ENCODE measurements at regions not wholly inside any gene's neighbourhood (a gene's known extent, or its start where the extent isn't known, plus 50 kb on each side); places are given as distances from the start of the nearest gene placed in this dataset.
"Not testable (repeated sequence)": the region's sequence is repeated elsewhere in the genome, so short reads cannot be mapped to it uniquely, and the experiment has no call there.

DNA sequence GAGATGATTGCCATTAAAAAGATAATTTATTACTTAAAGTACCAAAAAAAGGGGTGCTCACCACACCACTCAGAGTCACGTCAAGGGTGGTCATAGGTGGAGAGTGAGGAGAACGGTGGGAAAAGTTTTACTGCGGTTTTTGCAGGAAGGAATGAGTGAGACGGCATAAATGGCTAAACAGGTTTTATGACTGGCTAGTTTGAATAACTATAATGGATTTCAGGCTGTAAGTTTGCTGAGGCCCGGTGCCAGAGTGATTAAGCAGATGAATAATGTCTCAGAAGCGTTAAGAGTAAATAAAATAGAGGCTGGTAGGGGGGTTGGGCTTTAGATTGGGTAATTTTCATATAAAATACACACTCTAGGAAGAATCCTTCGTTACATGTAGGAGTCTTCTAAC, 1337.8 kb downstream of the AMY1C start:
- in situ Hi-C loops (cut with HindIII; ENCODE audit: low sequenced_read_pairs) = no loop called here
- peak; percentile 49 for DNase-seq (ENCODE audit: low read depth, low spot score)
- H3K4me3 ChIP-seq (ENCODE audit: low read depth, low read length) = no peak overlapping the region
- TF ChIP-seq, protein P1, sequence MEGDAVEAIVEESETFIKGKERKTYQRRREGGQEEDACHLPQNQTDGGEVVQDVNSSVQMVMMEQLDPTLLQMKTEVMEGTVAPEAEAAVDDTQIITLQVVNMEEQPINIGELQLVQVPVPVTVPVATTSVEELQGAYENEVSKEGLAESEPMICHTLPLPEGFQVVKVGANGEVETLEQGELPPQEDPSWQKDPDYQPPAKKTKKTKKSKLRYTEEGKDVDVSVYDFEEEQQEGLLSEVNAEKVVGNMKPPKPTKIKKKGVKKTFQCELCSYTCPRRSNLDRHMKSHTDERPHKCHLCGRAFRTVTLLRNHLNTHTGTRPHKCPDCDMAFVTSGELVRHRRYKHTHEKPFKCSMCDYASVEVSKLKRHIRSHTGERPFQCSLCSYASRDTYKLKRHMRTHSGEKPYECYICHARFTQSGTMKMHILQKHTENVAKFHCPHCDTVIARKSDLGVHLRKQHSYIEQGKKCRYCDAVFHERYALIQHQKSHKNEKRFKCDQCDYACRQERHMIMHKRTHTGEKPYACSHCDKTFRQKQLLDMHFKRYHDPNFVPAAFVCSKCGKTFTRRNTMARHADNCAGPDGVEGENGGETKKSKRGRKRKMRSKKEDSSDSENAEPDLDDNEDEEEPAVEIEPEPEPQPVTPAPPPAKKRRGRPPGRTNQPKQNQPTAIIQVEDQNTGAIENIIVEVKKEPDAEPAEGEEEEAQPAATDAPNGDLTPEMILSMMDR (IDR thresholded peaks at IDR 0.05; ENCODE audit: low read depth, low read length) = no peak

DNA sequence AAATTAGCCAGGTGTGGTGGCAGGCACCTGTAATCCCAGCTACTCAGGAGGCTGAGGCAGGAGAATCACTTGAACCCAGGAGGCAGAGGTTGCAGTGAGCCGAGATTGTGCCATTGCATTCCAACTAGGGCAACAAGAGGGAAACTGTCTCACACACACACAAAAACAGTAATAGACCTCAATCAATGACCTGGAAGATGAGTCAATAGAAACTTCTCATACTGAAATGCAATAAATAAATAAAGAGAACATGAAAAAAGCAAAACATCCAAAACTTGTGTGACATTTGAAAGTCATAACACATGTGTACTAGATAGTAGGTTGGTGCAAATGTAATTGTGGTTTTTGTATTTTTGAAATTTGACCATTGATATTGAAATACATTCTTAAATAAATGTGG, 1338.5 kb downstream of the AMY1C start:
- H3K4me3 ChIP-seq (ENCODE audit: low read depth, low read length) = no peak overlapping the region
- TF ChIP-seq, protein P1 (IDR thresholded peaks at IDR 0.05; ENCODE audit: low read depth, low read length) = no peak
- in situ Hi-C loops (cut with HindIII; ENCODE audit: low sequenced_read_pairs) = no loop called here
- no peak for DNase-seq (ENCODE audit: low read depth, low spot score)

DNA sequence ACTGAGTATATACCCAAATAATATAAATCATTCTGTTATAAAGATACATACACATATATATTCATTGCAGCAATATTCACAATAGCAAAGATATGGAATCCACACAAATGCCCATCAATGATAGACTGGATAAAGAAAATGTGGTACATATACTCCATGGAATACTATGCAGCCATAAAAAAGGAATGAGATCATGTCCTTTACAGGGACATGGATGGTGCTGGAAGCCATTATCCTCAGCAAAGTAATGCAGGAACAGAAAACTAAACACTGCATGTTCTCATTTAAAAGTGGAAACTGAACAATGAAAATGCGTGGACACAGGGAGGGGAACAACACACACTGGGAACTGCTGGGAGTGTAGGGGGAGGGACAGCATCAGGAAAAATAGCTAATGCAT, 1344.2 kb downstream of the AMY1C start:
- H3K4me3 ChIP-seq (ENCODE audit: low read depth, low read length); in situ Hi-C loops (cut with HindIII; ENCODE audit: low sequenced_read_pairs); DNase-seq (ENCODE audit: low read depth, low spot score): not testable (repeated sequence)

DNA sequence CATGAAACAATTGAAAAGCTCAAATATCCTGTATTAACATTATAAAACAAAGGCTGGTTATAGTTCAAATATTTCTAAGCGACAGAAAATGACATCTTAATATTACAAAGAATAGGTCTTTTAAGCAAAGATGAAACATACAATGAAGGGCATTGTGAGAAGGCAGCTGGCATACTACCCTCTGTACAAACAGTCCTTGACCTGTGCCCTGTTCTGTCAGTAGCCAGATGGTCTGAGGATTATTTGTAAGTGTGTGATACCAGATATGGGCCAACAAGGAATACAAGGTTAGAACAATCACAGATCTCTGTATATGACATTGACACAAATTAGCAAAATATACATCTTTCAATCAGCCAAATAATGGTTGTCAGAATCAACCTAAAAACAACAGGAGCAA, 1350.4 kb downstream of the AMY1C start:
- TF ChIP-seq, protein P1 (IDR thresholded peaks at IDR 0.05; ENCODE audit: low read depth, low read length) = no peak
- in situ Hi-C loops (cut with HindIII; ENCODE audit: low sequenced_read_pairs) = no loop called here
- no peak overlapping the region for H3K4me3 ChIP-seq (ENCODE audit: low read depth, low read length)
- no peak for DNase-seq (ENCODE audit: low read depth, low spot score)

DNA sequence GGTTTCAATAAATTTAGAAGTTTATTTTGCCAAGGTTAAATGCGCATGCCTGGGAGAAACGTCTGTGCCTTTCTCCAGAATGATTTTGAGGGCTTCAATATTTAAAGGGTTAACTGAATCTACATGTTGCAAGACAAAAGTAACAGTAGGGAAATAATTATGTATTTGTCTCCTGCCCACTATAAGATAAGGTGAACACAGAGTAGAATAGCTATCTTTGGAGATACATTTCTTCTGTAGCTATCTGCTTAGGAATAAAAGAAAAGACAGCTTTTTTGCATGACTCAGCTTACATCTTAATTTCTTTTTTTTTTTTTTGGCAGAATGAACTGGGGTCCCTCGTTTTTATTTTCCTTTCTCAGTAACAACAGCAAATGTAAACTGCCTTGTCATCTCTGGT, 1351.6 kb downstream of the AMY1C start:
- TF ChIP-seq, protein P1 (IDR thresholded peaks at IDR 0.05; ENCODE audit: low read depth, low read length) = no peak
- in situ Hi-C loops (cut with HindIII; ENCODE audit: low sequenced_read_pairs) = no loop called here
- DNase-seq (ENCODE audit: low read depth, low spot score) = no peak
- no peak overlapping the region for H3K4me3 ChIP-seq (ENCODE audit: low read depth, low read length)

DNA sequence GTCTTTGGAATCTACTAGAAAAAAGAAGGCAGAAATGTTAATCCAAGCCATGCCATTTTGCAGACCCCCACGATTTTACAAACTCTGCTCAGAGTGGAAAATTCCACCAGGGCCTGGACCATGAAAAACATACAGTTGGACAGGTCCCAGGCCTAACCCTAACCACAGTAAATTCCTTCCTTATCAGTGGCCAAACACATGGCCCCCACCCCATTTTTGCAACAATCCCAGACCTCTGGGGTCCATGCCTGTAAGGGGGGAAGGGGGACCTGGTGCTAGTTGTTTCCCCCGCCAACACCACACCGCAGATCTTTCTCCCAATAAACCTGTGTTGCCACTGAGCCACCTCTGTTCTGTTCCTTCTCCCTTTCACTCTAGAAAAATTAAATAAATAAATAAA, 1352.7 kb downstream of the AMY1C start:
- TF ChIP-seq, protein P1 (IDR thresholded peaks at IDR 0.05; ENCODE audit: low read depth, low read length) = no peak

DNA sequence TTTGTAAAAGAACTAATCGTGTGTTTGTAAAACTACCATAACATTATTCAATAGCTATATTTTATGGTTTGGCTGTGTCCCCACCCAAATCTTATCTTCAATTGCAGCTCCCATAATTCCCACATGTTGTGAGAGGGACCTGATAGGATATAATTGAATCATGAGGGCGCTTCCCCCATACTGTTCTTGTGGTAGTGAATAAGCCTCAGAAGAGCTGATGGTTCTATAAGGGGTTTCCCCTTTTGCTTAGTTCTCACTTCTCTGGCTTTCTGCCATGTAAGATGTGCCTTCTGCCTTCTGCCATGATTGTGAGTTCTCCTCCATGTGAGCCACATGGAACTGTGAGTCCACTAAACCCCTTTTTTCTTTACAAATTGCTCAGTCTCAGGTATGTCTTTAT, 1372.3 kb downstream of the AMY1C start:
- DNase-seq (ENCODE audit: low read depth, low spot score) = no peak
- TF ChIP-seq, protein P1 (IDR thresholded peaks at IDR 0.05; ENCODE audit: low read depth, low read length) = no peak
- no peak overlapping the region for H3K4me3 ChIP-seq (ENCODE audit: low read depth, low read length)
- in situ Hi-C loops (cut with HindIII; ENCODE audit: low sequenced_read_pairs) = no loop called here

More for the DNA sequence above, 1352.7 kb downstream of the AMY1C start:
- H3K4me3 ChIP-seq (ENCODE audit: low read depth, low read length) = no peak overlapping the region
- in situ Hi-C loops (cut with HindIII; ENCODE audit: low sequenced_read_pairs) = no loop called here
- DNase-seq (ENCODE audit: low read depth, low spot score) = no peak

All from astrocyte of the spinal cord (primary cell).